PC-3 (cell line): ENCODE measurements at regions not wholly inside any gene's neighbourhood (a gene's known extent, or its start where the extent isn't known, plus 50 kb on each side); places are given as distances from the start of the nearest gene placed in this dataset.

Source experiments
- ATAC-seq: fragments of 200-7000 bp; cut with Tn5 transposase; 2 replicates; pipeline ENCODE4 v1.9.1; 2020; ENCODE audit warnings: mild to moderate bottlenecking, moderate library complexity
- BruUV-seq: library from RNA; stranded (reverse); fragments of 400-500 nt; replicated peaks from 2 replicates; lab custom pipeline; 2021; lab: Mats Ljungman, UMichigan
- CTCF ChIA-PET: fragments of 300-600 bp; sonication (Branson Sonifier 250); formaldehyde crosslinking; loops from one replicate; lab custom pipeline; 2022; ENCODE audit warnings: antibody characterized with exemption; lab: Charles Lee
- POLR2A ChIA-PET: fragments of 300-600 bp; sonication (Branson Sonifier 250); formaldehyde crosslinking; loops from one replicate; lab custom pipeline; 2022; ENCODE audit warnings: antibody characterized with exemption; ENCODE audit not compliant: unreplicated experiment; lab: Charles Lee
- DNase-seq: peaks from one replicate; pipeline ENCODE4 v3.0.0-alpha.2; 2015
- H2AFZ ChIP-seq: fragments of 300-600 bp; sonication (generic); 2 replicates; pipeline ENCODE4 v1.6.0; 2016; ENCODE audit warnings: antibody characterized with exemption, low read length
- H3F3A ChIP-seq: fragments of 300-600 bp; sonication (generic); one replicate; pipeline ENCODE4 v1.6.0; 2017; ENCODE audit warnings: antibody characterized with exemption, low read length, control low read depth, mild to moderate bottlenecking; ENCODE audit not compliant: unreplicated experiment
- H3K27ac ChIP-seq: fragments of 300-600 bp; sonication (generic); 2 replicates; pipeline ENCODE4 v1.5.1; 2016; ENCODE audit warnings: mild to moderate bottlenecking, low read length
- H3K27me3 ChIP-seq: fragments of 300-600 bp; sonication (generic); 2 replicates; pipeline ENCODE4 v1.6.1; 2016; ENCODE audit warnings: low read length, mixed read lengths
- H3K36me3 ChIP-seq: fragments of 300-600 bp; sonication (generic); 2 replicates; pipeline ENCODE4 v1.6.1; 2016; ENCODE audit warnings: low read depth, mixed run types, low read length, mixed read lengths
- H3K4me1 ChIP-seq: fragments of 300-600 bp; sonication (generic); 2 replicates; pipeline ENCODE4 v1.5.1; 2016; ENCODE audit warnings: low read length; ENCODE audit not compliant: insufficient read depth
- H3K4me2 ChIP-seq: fragments of 300-600 bp; sonication (generic); 2 replicates; pipeline ENCODE4 v1.6.0; 2016; ENCODE audit warnings: low read length
- H3K4me3 ChIP-seq: fragments of 300-600 bp; sonication (generic); 2 replicates; pipeline ENCODE4 v1.5.1; 2016; ENCODE audit warnings: mild to moderate bottlenecking, low read length, mixed read lengths
- H3K79me2 ChIP-seq: fragments of 300-600 bp; sonication (generic); 2 replicates; pipeline ENCODE4 v1.6.1; 2017; ENCODE audit warnings: low read length, mixed read lengths
- H3K9ac ChIP-seq: fragments of 300-600 bp; sonication (generic); 2 replicates; pipeline ENCODE4 v1.6.0; 2016; ENCODE audit warnings: mild to moderate bottlenecking, low read length
- H3K9me2 ChIP-seq: fragments of 300-600 bp; sonication (generic); replicated peaks from 2 replicates; pipeline ENCODE4 v1.6.1; 2016; ENCODE audit warnings: mixed run types, low read length, mixed read lengths
- H3K9me3 ChIP-seq: fragments of 300-600 bp; sonication (generic); 2 replicates; pipeline ENCODE4 v1.6.1; 2016; ENCODE audit warnings: low read length, mixed read lengths
- H4K20me1 ChIP-seq: fragments of 300-600 bp; sonication (generic); 2 replicates; pipeline ENCODE4 v1.6.1; 2016; ENCODE audit warnings: low read length, mixed read lengths
- CTCF ChIP-seq: fragments of 300-600 bp; sonication (generic); conservative IDR thresholded peaks from 2 replicates; pipeline ENCODE4 v1.5.1; 2017; ENCODE audit warnings: antibody characterized with exemption, low read depth, mild to moderate bottlenecking, low read length
- EZH2 ChIP-seq: fragments of 300-600 bp; sonication (generic); IDR thresholded peaks from one replicate; pipeline ENCODE4 v1.6.1; 2017; ENCODE audit warnings: antibody characterized with exemption, mild to moderate bottlenecking, low read length; ENCODE audit not compliant: unreplicated experiment
- EZH2phosphoT487 ChIP-seq: fragments of 300-600 bp; sonication (generic); IDR thresholded peaks from 2 replicates; pipeline ENCODE4 v1.6.1; 2018; ENCODE audit warnings: mild to moderate bottlenecking, antibody characterized with exemption, low read length, borderline replicate concordance
- intact Hi-C: fragments of 100-400 bp; cut with micrococcal nuclease; formaldehyde crosslinking; loops from 2 replicates; pipeline ENCODE4 v1.9.0; 2023

GRCh38 chr9:73871636-73872035 is 625.5 kb upstream of the RORB start:
- Histone ChIP-seq H3K79me2 (no peaks in the 10 kb centered on the region), H3K36me3 (no peaks in the 10 kb centered on the region), H4K20me1 (no peaks in the 10 kb centered on the region), H3K9ac (no peak overlapping the region), H3K27ac (no peak overlapping the region), H2AFZ (no peak overlapping the region), H3K27me3 (no peaks in the 10 kb centered on the region), H3K9me2 (no peaks in the 10 kb centered on the region), H3K4me1 (no peaks in the 10 kb centered on the region), H3F3A (no peaks in the 10 kb centered on the region), H3K4me2 (no peak overlapping the region), H3K9me3 (no peaks in the 10 kb centered on the region), H3K4me3 (no peak overlapping the region)
- TF ChIP-seq EZH2 (no peak), CTCF (no peak), EZH2phosphoT487 (no peak)
- ATAC-seq: no peak
- ChIA-PET CTCF (no interaction called here), POLR2A (no interaction called here)
- no peak for DNase-seq
- BruUV-seq: no TSS peak
- intact Hi-C loops: no loop called here

GRCh38 chr9:73872701-73873100 is 624.4 kb upstream of the RORB start:
- intact Hi-C loops: no loop called here
- POLR2A ChIA-PET: no interaction called here

GRCh38 chr9:73880101-73880500 is 617.0 kb upstream of the RORB start:
- no peak overlapping the region for H3K4me2 ChIP-seq
- TF ChIP-seq EZH2phosphoT487: no peak
- no peak for TF ChIP-seq CTCF
- TF ChIP-seq EZH2: no peak
- no peaks in the 10 kb centered on the region for H3K79me2 ChIP-seq
- ATAC-seq (no peak), DNase-seq (no peak)
- H3K9me3 ChIP-seq: no peaks in the 10 kb centered on the region
- H3K27me3 ChIP-seq: no peaks in the 10 kb centered on the region
- H3K9me2 ChIP-seq: no peaks in the 10 kb centered on the region
- BruUV-seq: no TSS peak
- no peaks in the 10 kb centered on the region for H3F3A ChIP-seq
- no peaks in the 10 kb centered on the region for H3K36me3 ChIP-seq
- no peak overlapping the region for H2AFZ ChIP-seq
- H3K4me3 ChIP-seq: no peak overlapping the region
- no peak overlapping the region for H3K27ac ChIP-seq
- ChIA-PET POLR2A (no interaction called here), CTCF (no interaction called here)
- no peaks in the 10 kb centered on the region for H3K4me1 ChIP-seq
- no peaks in the 10 kb centered on the region for H4K20me1 ChIP-seq
- H3K9ac ChIP-seq: no peak overlapping the region
- intact Hi-C loops: no loop called here

More at GRCh38 chr9:73872701-73873100, 624.4 kb upstream of the RORB start:
- Histone ChIP-seq H3F3A (no peaks in the 10 kb centered on the region), H3K9me2 (no peaks in the 10 kb centered on the region), H3K27ac (no peak overlapping the region), H3K9me3 (no peaks in the 10 kb centered on the region), H4K20me1 (no peaks in the 10 kb centered on the region), H3K36me3 (no peaks in the 10 kb centered on the region), H3K4me2 (no peak overlapping the region), H2AFZ (no peak overlapping the region), H3K4me1 (no peaks in the 10 kb centered on the region), H3K9ac (no peak overlapping the region), H3K4me3 (no peak overlapping the region), H3K79me2 (no peaks in the 10 kb centered on the region), H3K27me3 (no peaks in the 10 kb centered on the region)
- TF ChIP-seq EZH2phosphoT487 (no peak), CTCF (no peak), EZH2 (no peak)
- CTCF ChIA-PET: no interaction called here
- DNase-seq: no peak
- BruUV-seq: no TSS peak
- no peak for ATAC-seq
